GM12878 (cell line): ENCODE measurements at regions not wholly inside any gene's neighbourhood (a gene's known extent, or its start where the extent isn't known, plus 50 kb on each side); places are given as distances from the start of the nearest gene placed in this dataset.

Experiments used
- ATAC-seq: fragments of 200-7000 bp; cut with Tn5 transposase; 3 replicates; pipeline ENCODE4 v1.9.1; 2020; ENCODE audit warnings: mild to moderate bottlenecking, moderate library complexity
- BruUV-seq: library from RNA; stranded (reverse); fragments of 400-500 nt; replicated peaks from 2 replicates; lab custom pipeline; 2021; lab: Mats Ljungman, UMichigan
- CTCF ChIA-PET: fragments of 300-600 bp; sonication (Branson Sonifier 250); formaldehyde crosslinking; extraction: SDS; loops from one replicate; lab custom pipeline; 2021; ENCODE audit warnings: inconsistent platforms; lab: Yijun Ruan, JAX
- POLR2A ChIA-PET: fragments of 350-600 bp; formaldehyde crosslinking; extraction: SDS; loops from one replicate; lab custom pipeline; 2021; ENCODE audit warnings: inconsistent platforms; lab: Charles Lee
- RAD21 ChIA-PET: fragments of 300-600 bp; sonication (Branson Sonifier 250); formaldehyde crosslinking; loops from one replicate; lab custom pipeline; 2023; ENCODE audit warnings: antibody characterized with exemption; ENCODE audit not compliant: unreplicated experiment; lab: Charles Lee
- SMC1A ChIA-PET: fragments of 300-600 bp; sonication (Branson Sonifier 250); formaldehyde crosslinking; loops from one replicate; lab custom pipeline; 2023; ENCODE audit not compliant: unreplicated experiment, uncharacterized antibody; lab: Charles Lee
- DNase-seq: peaks from one replicate; pipeline ENCODE4 v3.0.0-alpha.2; 2011; ENCODE audit warnings: low read depth, low spot score
- FAIRE-seq: peaks from 3 replicates; lab custom pipeline; 2011; peaks lifted over from hg19 to GRCh38; lab: Jason Lieb, UNC
- H2AFZ ChIP-seq: 2 replicates; pipeline ENCODE4 v1.6.0; 2011; ENCODE audit warnings: low read depth, low read length, control low read depth; ENCODE audit not compliant: control insufficient read depth
- H3K27ac ChIP-seq: 2 replicates; pipeline ENCODE4 v1.5.1; 2011; ENCODE audit warnings: control low read depth; ENCODE audit not compliant: control insufficient read depth, insufficient read depth
- H3K27me3 ChIP-seq, 2 experiments: replicated peaks in 1 of 2; 2 replicates each; pipeline versions ENCODE4 v1.6.0 to v1.6.1; 2011; ENCODE audit warnings: low read length in 1 of 2; ENCODE audit not compliant: control insufficient read depth in 2 of 2, insufficient read depth in 2 of 2
- H3K36me3 ChIP-seq, 2 experiments: 2 replicates each; pipeline ENCODE4 v1.5.1; 2011; ENCODE audit warnings: low read length in 1 of 2; ENCODE audit not compliant: control insufficient read depth in 2 of 2, insufficient read depth in 2 of 2
- H3K4me1 ChIP-seq: 2 replicates; pipeline ENCODE4 v1.6.1; 2011; ENCODE audit warnings: mild to moderate bottlenecking, low read length, moderate library complexity, mixed read lengths; ENCODE audit not compliant: control insufficient read depth, insufficient read depth
- H3K4me2 ChIP-seq: 2 replicates; pipeline ENCODE4 v1.6.0; 2011; ENCODE audit warnings: control low read depth; ENCODE audit not compliant: control insufficient read depth, insufficient read depth
- H3K4me3 ChIP-seq: fragments of 200-600 bp; sonication (generic); 2 replicates; pipeline ENCODE4 v1.5.1; 2016
- H3K79me2 ChIP-seq: 2 replicates; pipeline ENCODE4 v1.6.0; 2011; ENCODE audit warnings: low read length; ENCODE audit not compliant: control insufficient read depth, insufficient read depth
- H3K9ac ChIP-seq: 2 replicates; pipeline ENCODE4 v1.8.0; 2011; ENCODE audit warnings: low read length, control low read depth, mixed read lengths; ENCODE audit not compliant: control insufficient read depth, insufficient read depth
- H3K9me3 ChIP-seq: replicated peaks from 3 replicates; pipeline ENCODE4 v1.5.1; 2011; ENCODE audit warnings: mild to moderate bottlenecking, low read length; ENCODE audit not compliant: control insufficient read depth, insufficient read depth
- H4K20me1 ChIP-seq: 2 replicates; pipeline ENCODE4 v1.6.0; 2011; ENCODE audit not compliant: control insufficient read depth, insufficient read depth
- BHLHE40 ChIP-seq, 2 experiments: fragments of 450-650 bp in 1 of 2; IDR thresholded peaks; 2 replicates each; pipeline ENCODE4 v1.6.1; 2011 to 2017; ENCODE audit warnings: low read depth in 2 of 2, borderline replicate concordance in 1 of 2, improper control_type of control experiment in 1 of 2, low read length in 1 of 2, mild to moderate bottlenecking in 1 of 2
- ETV6 ChIP-seq, 2 experiments: fragments of 450-650 bp in 1 of 2; IDR thresholded peaks in 1 of 2; conservative IDR thresholded peaks in 1 of 2; 2 replicates each; pipeline ENCODE4 v1.6.1; 2014; ENCODE audit warnings: antibody characterized with exemption in 1 of 2, borderline replicate concordance in 1 of 2, low read depth in 1 of 2, mild to moderate bottlenecking in 1 of 2, moderate library complexity in 1 of 2
- GATAD2B ChIP-seq: fragments of 450-650 bp; conservative IDR thresholded peaks from 2 replicates; pipeline ENCODE4 v1.6.1; 2017; ENCODE audit warnings: low read depth, mild to moderate bottlenecking, moderate library complexity
- IKZF2 ChIP-seq, 2 experiments: fragments of 450-650 bp; IDR thresholded peaks; 2 replicates each; pipeline ENCODE4 v1.6.1; 2017; ENCODE audit warnings: mild to moderate bottlenecking in 2 of 2, moderate library complexity in 2 of 2
- IRF3 ChIP-seq: fragments of 450-650 bp; IDR thresholded peaks from 2 replicates; pipeline ENCODE4 v1.6.1; 2014; ENCODE audit warnings: mild to moderate bottlenecking
- KLF5 ChIP-seq: fragments of 450-650 bp; IDR thresholded peaks from 2 replicates; pipeline ENCODE4 v1.6.1; 2014; ENCODE audit warnings: mild to moderate bottlenecking; ENCODE audit not compliant: partially characterized antibody
- LARP7 ChIP-seq: fragments of 450-650 bp; IDR thresholded peaks from 2 replicates; pipeline ENCODE4 v1.6.1; 2017; ENCODE audit warnings: mild to moderate bottlenecking
- MAX ChIP-seq: IDR thresholded peaks from 2 replicates; pipeline ENCODE4 v1.6.1; 2012; ENCODE audit warnings: low read depth, low read length, improper control_type of control experiment
- NFXL1 ChIP-seq: fragments of 450-650 bp; IDR thresholded peaks from 2 replicates; pipeline ENCODE4 v1.6.1; 2017; ENCODE audit warnings: antibody characterized with exemption, mild to moderate bottlenecking, borderline replicate concordance
- PBX3 ChIP-seq: IDR thresholded peaks from 2 replicates; pipeline ENCODE4 v1.6.1; 2011; ENCODE audit warnings: mild to moderate bottlenecking, low read depth, low read length, moderate library complexity; ENCODE audit not compliant: insufficient replicate concordance
- RCOR1 ChIP-seq: conservative IDR thresholded peaks from 2 replicates; pipeline ENCODE4 v1.6.1; 2012; ENCODE audit warnings: low read depth, low read length, improper control_type of control experiment
- SREBF2 ChIP-seq: IDR thresholded peaks from 2 replicates; pipeline ENCODE4 v1.6.1; 2012; ENCODE audit warnings: mild to moderate bottlenecking, low read length
- TBL1XR1 ChIP-seq: IDR thresholded peaks from 2 replicates; pipeline ENCODE4 v1.6.1; 2012; ENCODE audit warnings: low read depth, low read length, improper control_type of control experiment
- TCF3 ChIP-seq: IDR thresholded peaks from 2 replicates; pipeline ENCODE4 v1.6.1; 2012; ENCODE audit warnings: low read depth, mild to moderate bottlenecking, low read length, borderline replicate concordance; ENCODE audit not compliant: insufficient read depth
- WRNIP1 ChIP-seq: IDR thresholded peaks from 2 replicates; pipeline ENCODE4 v1.6.1; 2011; ENCODE audit warnings: low read depth, low read length, improper control_type of control experiment, borderline replicate concordance
- ZNF24 ChIP-seq: fragments of 450-650 bp; IDR thresholded peaks from 2 replicates; pipeline ENCODE4 v1.6.1; 2017; ENCODE audit warnings: antibody characterized with exemption, mild to moderate bottlenecking
- ZNF622 ChIP-seq: fragments of 450-650 bp; IDR thresholded peaks from 2 replicates; pipeline ENCODE4 v1.6.1; 2017; ENCODE audit warnings: mild to moderate bottlenecking, inconsistent platforms
- WGBS: methylation state at CpG from one replicate; pipeline ENCODE4 v1.1.6; 2016; ENCODE audit warnings: low lambda C conversion rate; ENCODE audit not compliant: insufficient replicate concordance, insufficient coverage; ENCODE audit errors: missing lambda C conversion rate; 5-methylcytosine and 5-hydroxymethylcytosine counted together
- in situ Hi-C: fragments of 300-500 bp; cut with MboI; formaldehyde crosslinking; loops from 9 replicates; pipeline ENCODE4 v1.14.3; 2018; ENCODE audit warnings: mixed read lengths
- intact Hi-C: fragments of 100-400 bp; cut with micrococcal nuclease; formaldehyde crosslinking; loops from one replicate; pipeline ENCODE4 v1.14.2; 2022; ENCODE audit not compliant: unreplicated experiment

- in situ Hi-C loops = no loop called here
- Histone ChIP-seq H3K36me3 (no peaks in the 10 kb centered on the region), H3K4me2 (no peak overlapping the region), H2AFZ (no peak overlapping the region), H3K27ac (no peak overlapping the region), H3K4me3 (no peak overlapping the region), H3K4me1 (no peaks in the 10 kb centered on the region), H3K27me3 (no peaks in the 10 kb centered on the region), H4K20me1 (no peaks in the 10 kb centered on the region), H3K9ac (no peak overlapping the region), H3K9me3 (no peaks in the 10 kb centered on the region; the same call in 2 of the 3 replicates), H3K79me2 (no peaks in the 10 kb centered on the region)
- ChIA-PET POLR2A (no interaction called here), CTCF (no interaction called here), RAD21 (no interaction called here), SMC1A (no interaction called here)
- intact Hi-C loops = no loop called here
- no peak for FAIRE-seq
- DNase-seq = no peak
- WGBS = 80% methylated on average over 12 of the region's 12 CpGs
- TF ChIP-seq LARP7 (no peak), GATAD2B (no peak), MAX (no peak), ZNF622 (no peak)
- no peak for ATAC-seq
- no TSS peak for BruUV-seq
Observed at GRCh38 chr22:48781868-48782267, 1045.8 kb downstream of the BRD1 start.

- 23% methylated on average over 12 of the region's 14 CpGs for WGBS
- no peak for DNase-seq
- in situ Hi-C loops (no loop called here), intact Hi-C loops (no loop called here)
- CTCF ChIA-PET = no interaction called here
- H3K4me1 ChIP-seq = no peaks in the 10 kb centered on the region
- BruUV-seq = no TSS peak
- no peak overlapping the region for H3K4me3 ChIP-seq
- no peaks in the 10 kb centered on the region for H3K79me2 ChIP-seq
- no peak overlapping the region for H3K4me2 ChIP-seq
- no peaks in the 10 kb centered on the region; the same call in 2 of the 3 replicates for H3K9me3 ChIP-seq
- H3K9ac ChIP-seq = no peak overlapping the region
- ATAC-seq = no peak
- POLR2A ChIA-PET = no interaction called here
- SMC1A ChIA-PET = no interaction called here
- no peaks in the 10 kb centered on the region for H3K36me3 ChIP-seq
- H3K27me3 ChIP-seq = no peaks in the 10 kb centered on the region
- H2AFZ ChIP-seq = no peak overlapping the region
- RAD21 ChIA-PET = no interaction called here
- no peak for FAIRE-seq
- H4K20me1 ChIP-seq = no peaks in the 10 kb centered on the region
- no peak overlapping the region for H3K27ac ChIP-seq
- TF ChIP-seq WRNIP1 = no peak
- TF ChIP-seq TBL1XR1 = no peak
- no peak for TF ChIP-seq ETV6 (conservative IDR thresholded peaks at IDR 0.05 in 1 of 2, IDR thresholded peaks at IDR 0.05 in 1 of 2; ENCODE audit: borderline replicate concordance in 1 of 2, low read depth in 1 of 2)
- TF ChIP-seq SREBF2 = no peak
- TF ChIP-seq BHLHE40 (IDR thresholded peaks at IDR 0.05; ENCODE audit: borderline replicate concordance in 1 of 2, low read depth in 2 of 2, low read length in 1 of 2) = no peak
- no peak for TF ChIP-seq KLF5
- TF ChIP-seq IKZF2 (IDR thresholded peaks at IDR 0.05) = no peak
- TF ChIP-seq TCF3 = no peak
- TF ChIP-seq PBX3 = no peak
- TF ChIP-seq NFXL1 = no peak
- no peak for TF ChIP-seq ZNF24
- TF ChIP-seq IRF3 = no peak
- no peak for TF ChIP-seq RCOR1
- TF ChIP-seq, all 136 proteins: peak for 0
Observed at GRCh38 chr22:48781391-48781790, 1046.3 kb downstream of the BRD1 start.
